ENCODE measurements at regions not wholly inside any gene's neighbourhood (a gene's known extent, or its start where the extent isn't known, plus 50 kb on each side); places are given as distances from the start of the nearest gene placed in this dataset.

- DNase-seq, result no peak
- CTCF ChIA-PET, result no interaction called here
- Mint-ChIP-seq H3K27ac (no peak overlapping the region), H3K36me3 (no peaks in the 10 kb centered on the region), H3K4me1 (no peaks in the 10 kb centered on the region), H3K4me3 (no peak overlapping the region), H3K27me3 (no peaks in the 10 kb centered on the region), H3K9me3 (no peaks in the 10 kb centered on the region)
Observed at GRCh38 chr6:95244751-95245150, 332.6 kb upstream of the MANEA start.

DNA sequence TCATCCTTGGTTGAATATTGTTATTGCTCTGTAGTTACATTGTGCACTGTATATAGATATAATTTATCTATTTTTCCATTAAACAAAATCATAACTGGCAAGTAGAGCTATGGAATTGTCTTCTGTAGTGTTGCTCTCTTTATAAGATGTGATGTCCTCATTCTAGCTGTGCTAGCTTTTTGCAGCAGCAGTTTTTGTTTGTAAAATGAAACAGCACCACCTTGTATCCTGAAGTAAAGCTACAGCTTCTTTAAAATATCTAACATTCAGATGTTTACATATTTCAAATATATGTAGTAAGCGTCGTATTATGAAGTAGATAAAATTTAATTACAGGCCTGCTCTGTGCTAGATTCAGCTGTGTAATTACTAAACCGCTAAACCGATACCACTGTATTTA lies 328.8 kb upstream of the MANEA start:
- no peak for DNase-seq
- Mint-ChIP-seq H3K4me3 (no peak overlapping the region), H3K27me3 (no peaks in the 10 kb centered on the region), H3K9me3 (no peaks in the 10 kb centered on the region), H3K4me1 (no peaks in the 10 kb centered on the region), H3K36me3 (no peaks in the 10 kb centered on the region), H3K27ac (no peak overlapping the region)
- CTCF ChIA-PET, result no interaction called here

- Mint-ChIP-seq H3K9me3 (no peaks in the 10 kb centered on the region), H3K4me1 (no peaks in the 10 kb centered on the region), H3K4me3 (no peak overlapping the region), H3K27ac (no peak overlapping the region), H3K36me3 (no peaks in the 10 kb centered on the region), H3K27me3 (no peaks in the 10 kb centered on the region)
- DNase-seq, result no peak
- CTCF ChIA-PET, result no interaction called here
Observed at GRCh38 chr6:95249175-95249574, 328.2 kb upstream of the MANEA start.

GRCh38 chr6:95249661-95250060 lies 327.7 kb upstream of the MANEA start:
- no peaks in the 10 kb centered on the region for H3K4me1 Mint-ChIP-seq
- no peak overlapping the region for H3K4me3 Mint-ChIP-seq
- H3K27me3 Mint-ChIP-seq, result no peaks in the 10 kb centered on the region
- no peak for DNase-seq
- CTCF ChIA-PET, result no interaction called here
- no peak overlapping the region for H3K27ac Mint-ChIP-seq
- H3K36me3 Mint-ChIP-seq, result no peaks in the 10 kb centered on the region
- H3K9me3 Mint-ChIP-seq, result no peaks in the 10 kb centered on the region

- Mint-ChIP-seq H3K27me3 (no peaks in the 10 kb centered on the region), H3K36me3 (no peaks in the 10 kb centered on the region), H3K4me1 (no peaks in the 10 kb centered on the region), H3K4me3 (no peak overlapping the region), H3K9me3 (peaks cover 2% of the 10 kb centered on the region), H3K27ac (no peak overlapping the region)
- DNase-seq, result no peak
- CTCF ChIA-PET, result no interaction called here
Observed at GRCh38 chr6:95263840-95264239, 313.5 kb upstream of the MANEA start.

GRCh38 chr6:95266537-95267258 lies 310.6 kb upstream of the MANEA start:
- Mint-ChIP-seq H3K27ac (no peak overlapping the region), H3K27me3 (no peaks in the 10 kb centered on the region), H3K4me3 (no peak overlapping the region), H3K4me1 (no peaks in the 10 kb centered on the region), H3K36me3 (no peaks in the 10 kb centered on the region), H3K9me3 (no peaks in the 10 kb centered on the region)
- CTCF ChIA-PET, result no interaction called here
- DNase-seq, result no peak

DNA sequence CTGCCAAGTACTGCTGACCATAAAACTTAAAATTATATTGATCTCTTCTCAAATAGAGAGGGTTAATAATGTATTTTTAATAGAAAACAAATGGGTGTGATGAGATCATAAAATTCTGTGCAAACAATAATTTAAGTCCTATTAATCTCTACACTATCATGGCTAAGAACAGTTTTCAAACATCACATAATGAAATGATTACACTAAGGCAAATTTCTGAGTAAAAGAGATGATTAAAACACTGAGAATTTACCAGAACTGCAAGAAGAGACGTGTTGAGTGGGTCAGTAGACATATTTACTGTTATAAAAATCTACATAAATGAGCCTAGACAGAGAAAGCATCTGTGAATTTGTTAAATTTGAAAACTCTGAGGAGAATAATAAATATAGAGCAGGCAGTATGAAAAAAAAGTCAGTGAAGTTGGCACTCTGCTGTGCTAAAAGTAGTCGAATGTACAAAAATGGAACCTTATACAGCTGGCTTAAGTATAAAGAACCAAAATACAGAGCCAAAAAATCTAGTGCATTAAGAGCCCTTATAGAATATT lies 302.6 kb upstream of the MANEA start:
- no peak for DNase-seq
- Mint-ChIP-seq H3K27me3 (no peaks in the 10 kb centered on the region), H3K36me3 (no peaks in the 10 kb centered on the region), H3K9me3 (no peaks in the 10 kb centered on the region), H3K4me3 (no peak overlapping the region), H3K4me1 (no peaks in the 10 kb centered on the region), H3K27ac (no peak overlapping the region)
- CTCF ChIA-PET, result no interaction called here

DNA sequence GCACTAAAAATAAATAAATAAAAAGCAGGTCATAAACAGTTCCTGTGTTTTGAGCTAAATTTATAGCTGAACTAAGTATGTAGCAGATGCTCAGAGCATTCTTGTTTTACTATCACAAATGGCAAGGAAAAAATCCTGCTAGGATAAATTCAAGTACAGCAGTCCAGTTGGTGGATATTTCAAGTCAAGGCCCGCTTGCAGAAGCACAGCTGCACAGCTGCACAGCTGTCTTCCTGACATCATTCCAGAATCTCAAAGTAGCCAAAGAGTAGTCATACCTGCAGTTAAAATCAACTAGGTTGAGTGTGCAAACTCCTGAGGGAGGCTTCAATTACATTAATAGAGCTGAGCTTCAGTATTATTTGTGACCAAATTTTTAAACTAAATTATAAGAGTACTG lies 297.7 kb upstream of the MANEA start:
- Mint-ChIP-seq H3K27me3 (no peaks in the 10 kb centered on the region), H3K27ac (no peak overlapping the region), H3K36me3 (no peaks in the 10 kb centered on the region), H3K4me1 (no peaks in the 10 kb centered on the region), H3K4me3 (no peak overlapping the region), H3K9me3 (peaks cover 1% of the 10 kb centered on the region)
- CTCF ChIA-PET, result no interaction called here
- no peak for DNase-seq

DNA sequence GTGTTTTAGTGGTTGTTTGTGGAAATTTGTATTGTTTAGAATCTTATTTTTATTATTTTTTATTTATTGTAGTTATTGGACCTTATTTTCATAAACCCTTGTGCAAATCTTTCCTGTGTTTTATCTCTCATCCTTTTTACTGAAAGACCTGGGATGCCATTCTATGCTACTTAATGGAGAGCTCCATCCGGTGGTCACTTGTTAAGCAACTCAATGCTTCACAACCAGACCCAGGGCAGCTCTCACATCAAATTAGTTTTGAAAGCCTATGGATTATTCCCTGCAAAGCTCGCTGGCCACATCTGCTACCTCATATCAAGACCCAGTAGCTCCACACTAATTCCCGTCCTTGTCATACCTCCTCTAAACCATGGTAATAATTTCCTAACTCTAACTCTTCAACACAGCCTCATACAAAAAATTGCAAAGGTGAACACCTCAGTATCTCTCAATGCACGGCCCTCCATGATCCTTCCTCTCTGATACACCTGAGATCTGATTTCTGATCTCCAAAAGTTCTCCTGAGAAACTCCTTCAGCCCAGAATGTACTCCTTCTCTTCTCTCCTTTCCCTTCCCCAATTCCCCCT lies 296.6 kb upstream of the MANEA start:
- H3K27ac Mint-ChIP-seq, result no peak overlapping the region
- H3K36me3 Mint-ChIP-seq, result no peaks in the 10 kb centered on the region
- no peak for DNase-seq
- H3K4me1 Mint-ChIP-seq, result no peaks in the 10 kb centered on the region
- no peaks in the 10 kb centered on the region for H3K27me3 Mint-ChIP-seq
- CTCF ChIA-PET, result no interaction called here
- peaks cover 1% of the 10 kb centered on the region for H3K9me3 Mint-ChIP-seq
- H3K4me3 Mint-ChIP-seq, result no peak overlapping the region

DNA sequence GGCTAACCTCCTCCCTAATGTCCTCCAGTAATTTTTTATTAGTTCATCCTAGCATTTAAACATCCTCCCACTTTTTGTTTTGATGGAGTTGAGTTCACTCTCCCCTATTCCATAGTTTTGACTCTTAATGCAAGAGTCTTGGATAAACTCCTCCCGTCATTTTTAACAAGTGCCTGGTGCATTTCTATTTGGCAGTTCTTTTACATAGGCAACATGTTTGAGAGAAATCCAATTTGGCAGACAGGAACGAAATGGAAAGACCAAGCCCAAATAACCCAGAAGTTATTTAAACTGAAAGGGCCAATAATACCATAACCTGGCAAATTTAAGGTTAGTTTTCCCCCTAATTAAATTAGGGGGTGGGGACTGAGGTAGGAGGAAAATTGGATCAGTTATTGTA lies 291.5 kb upstream of the MANEA start:
- DNase-seq, result no peak
- Mint-ChIP-seq H3K9me3 (peaks cover 1% of the 10 kb centered on the region), H3K27me3 (no peaks in the 10 kb centered on the region), H3K27ac (no peak overlapping the region), H3K4me1 (no peaks in the 10 kb centered on the region), H3K36me3 (no peaks in the 10 kb centered on the region), H3K4me3 (no peak overlapping the region)
- CTCF ChIA-PET, result no interaction called here

- DNase-seq, result no peak
- H3K4me1 Mint-ChIP-seq, result no peaks in the 10 kb centered on the region
- H3K4me3 Mint-ChIP-seq, result no peak overlapping the region
- CTCF ChIA-PET, result no interaction called here
- H3K27ac Mint-ChIP-seq, result no peak overlapping the region
- H3K27me3 Mint-ChIP-seq, result no peaks in the 10 kb centered on the region
- H3K9me3 Mint-ChIP-seq, result peaks cover under 1% of the 10 kb centered on the region
- no peaks in the 10 kb centered on the region for H3K36me3 Mint-ChIP-seq
Observed at GRCh38 chr6:95286874-95287273, 290.5 kb upstream of the MANEA start.

DNA sequence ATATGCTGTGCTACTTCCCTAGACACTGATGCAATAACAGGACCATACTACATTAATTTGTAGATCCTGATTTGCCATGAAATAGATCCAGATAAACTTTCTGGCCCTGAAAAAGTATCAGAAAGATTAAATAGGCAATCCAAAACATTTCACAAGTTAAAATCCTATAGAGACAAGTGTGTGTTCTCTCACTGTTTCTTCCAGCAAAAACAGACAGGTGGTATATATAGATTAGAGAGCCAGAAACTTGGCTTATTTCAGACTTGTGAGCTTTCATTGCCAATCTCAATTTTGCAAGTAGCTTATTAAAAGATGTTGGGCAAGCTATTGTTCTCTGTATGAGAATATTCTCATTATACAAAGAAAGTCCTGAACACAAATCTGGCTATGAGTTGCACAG lies 289.1 kb upstream of the MANEA start:
- no peaks in the 10 kb centered on the region for H3K4me1 Mint-ChIP-seq
- no peak overlapping the region for H3K27ac Mint-ChIP-seq
- no peaks in the 10 kb centered on the region for H3K27me3 Mint-ChIP-seq
- DNase-seq, result no peak
- no peaks in the 10 kb centered on the region for H3K9me3 Mint-ChIP-seq
- no peaks in the 10 kb centered on the region for H3K36me3 Mint-ChIP-seq
- CTCF ChIA-PET, result no interaction called here
- H3K4me3 Mint-ChIP-seq, result no peak overlapping the region

DNA sequence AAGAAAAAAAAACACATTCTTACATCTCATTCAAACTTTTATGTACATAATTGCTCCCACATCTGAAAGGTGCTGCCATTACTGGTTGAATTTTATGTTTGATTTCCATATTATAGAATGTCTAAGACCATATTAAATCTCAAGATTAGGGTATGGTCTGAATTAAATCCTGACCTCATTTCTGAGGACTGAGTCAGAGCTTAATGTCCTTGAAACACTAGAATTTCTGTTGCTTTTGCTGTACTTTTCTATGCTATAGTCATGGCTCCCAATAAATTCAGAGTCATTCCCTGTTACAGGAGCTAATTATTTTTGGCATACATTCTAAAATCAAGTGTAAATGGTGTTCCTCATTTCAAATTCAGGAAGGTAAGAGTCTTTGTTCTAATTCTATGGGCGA lies 285.3 kb upstream of the MANEA start:
- Mint-ChIP-seq H3K4me3 (no peak overlapping the region), H3K36me3 (no peaks in the 10 kb centered on the region), H3K9me3 (no peaks in the 10 kb centered on the region), H3K4me1 (no peaks in the 10 kb centered on the region), H3K27me3 (no peaks in the 10 kb centered on the region), H3K27ac (no peak overlapping the region)
- CTCF ChIA-PET, result no interaction called here
- DNase-seq, result no peak

DNA sequence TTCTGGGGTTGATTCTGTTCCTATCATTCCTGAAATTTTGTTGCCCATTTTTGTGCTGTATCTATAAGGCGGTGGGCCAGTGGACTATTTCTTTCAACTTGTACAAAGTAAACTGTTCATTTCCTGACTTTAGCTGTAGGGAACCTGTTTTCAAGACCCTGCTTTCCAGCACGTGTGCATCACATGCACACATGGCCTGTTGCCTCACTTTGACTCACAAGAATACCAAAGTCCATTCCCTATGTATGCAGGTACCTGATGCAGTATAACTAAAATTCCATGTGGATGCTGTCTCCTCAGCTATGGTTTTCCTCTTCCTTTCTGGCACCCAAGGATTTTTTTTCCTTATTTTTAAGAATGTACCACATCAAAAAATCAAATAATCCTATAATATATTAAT lies 284.1 kb upstream of the MANEA start:
- no peaks in the 10 kb centered on the region for H3K4me1 Mint-ChIP-seq
- H3K9me3 Mint-ChIP-seq, result no peaks in the 10 kb centered on the region
- no peaks in the 10 kb centered on the region for H3K27me3 Mint-ChIP-seq
- CTCF ChIA-PET, result no interaction called here
- no peak overlapping the region for H3K4me3 Mint-ChIP-seq
- no peak for DNase-seq
- no peak overlapping the region for H3K27ac Mint-ChIP-seq
- no peaks in the 10 kb centered on the region for H3K36me3 Mint-ChIP-seq

DNA sequence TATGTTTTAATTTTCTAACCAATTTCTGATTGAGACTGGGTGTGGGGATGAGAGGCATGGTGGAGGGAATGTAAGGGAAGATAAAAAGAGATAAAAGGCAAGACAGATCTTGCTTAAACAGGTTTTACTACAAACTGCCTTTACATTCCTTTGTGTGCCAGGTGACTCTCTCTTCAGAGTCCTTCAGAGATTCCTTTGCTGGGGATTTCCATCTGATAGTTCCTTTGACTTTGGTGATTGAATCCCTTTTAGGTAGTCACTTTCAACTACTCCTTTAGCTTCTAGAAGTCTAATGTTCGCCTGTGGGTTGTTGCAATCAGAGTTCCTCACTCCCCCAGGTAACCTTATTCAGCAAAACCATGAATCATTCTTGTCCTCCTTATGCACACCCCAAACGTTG lies 283.3 kb upstream of the MANEA start:
- DNase-seq, result no peak
- Mint-ChIP-seq H3K9me3 (no peaks in the 10 kb centered on the region), H3K27me3 (no peaks in the 10 kb centered on the region), H3K4me1 (no peaks in the 10 kb centered on the region), H3K36me3 (no peaks in the 10 kb centered on the region), H3K4me3 (no peak overlapping the region), H3K27ac (no peak overlapping the region)
- CTCF ChIA-PET, result no interaction called here
